ENCODE measurements at regions not wholly inside any gene's neighbourhood (a gene's known extent, or its start where the extent isn't known, plus 50 kb on each side); places are given as distances from the start of the nearest gene placed in this dataset.

GRCh38 chr7:142590830-142591457 is 158.3 kb upstream of the PRSS1 start:
- no peaks in the 10 kb centered on the region for H3K4me1 ChIP-seq
- H3K4me3 ChIP-seq = no peak overlapping the region
- H3K9me3 ChIP-seq = no peaks in the 10 kb centered on the region
- 61 to 68% methylated on average over 2 of the region's 2 CpGs for WGBS, 2 donors
- no peak overlapping the region for H3K27ac ChIP-seq
- no peak for DNase-seq (ENCODE audit: low spot score in 2 of 2)
- no peaks in the 10 kb centered on the region for H3K36me3 ChIP-seq
- no peak for TF ChIP-seq EP300 (IDR thresholded peaks at IDR 0.05)
- TF ChIP-seq, protein P1, sequence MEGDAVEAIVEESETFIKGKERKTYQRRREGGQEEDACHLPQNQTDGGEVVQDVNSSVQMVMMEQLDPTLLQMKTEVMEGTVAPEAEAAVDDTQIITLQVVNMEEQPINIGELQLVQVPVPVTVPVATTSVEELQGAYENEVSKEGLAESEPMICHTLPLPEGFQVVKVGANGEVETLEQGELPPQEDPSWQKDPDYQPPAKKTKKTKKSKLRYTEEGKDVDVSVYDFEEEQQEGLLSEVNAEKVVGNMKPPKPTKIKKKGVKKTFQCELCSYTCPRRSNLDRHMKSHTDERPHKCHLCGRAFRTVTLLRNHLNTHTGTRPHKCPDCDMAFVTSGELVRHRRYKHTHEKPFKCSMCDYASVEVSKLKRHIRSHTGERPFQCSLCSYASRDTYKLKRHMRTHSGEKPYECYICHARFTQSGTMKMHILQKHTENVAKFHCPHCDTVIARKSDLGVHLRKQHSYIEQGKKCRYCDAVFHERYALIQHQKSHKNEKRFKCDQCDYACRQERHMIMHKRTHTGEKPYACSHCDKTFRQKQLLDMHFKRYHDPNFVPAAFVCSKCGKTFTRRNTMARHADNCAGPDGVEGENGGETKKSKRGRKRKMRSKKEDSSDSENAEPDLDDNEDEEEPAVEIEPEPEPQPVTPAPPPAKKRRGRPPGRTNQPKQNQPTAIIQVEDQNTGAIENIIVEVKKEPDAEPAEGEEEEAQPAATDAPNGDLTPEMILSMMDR (IDR thresholded peaks at IDR 0.05) = no peak
- TF ChIP-seq POLR2A (IDR thresholded peaks at IDR 0.05) = no peak
- H3K27me3 ChIP-seq = no peaks in the 10 kb centered on the region

DNA sequence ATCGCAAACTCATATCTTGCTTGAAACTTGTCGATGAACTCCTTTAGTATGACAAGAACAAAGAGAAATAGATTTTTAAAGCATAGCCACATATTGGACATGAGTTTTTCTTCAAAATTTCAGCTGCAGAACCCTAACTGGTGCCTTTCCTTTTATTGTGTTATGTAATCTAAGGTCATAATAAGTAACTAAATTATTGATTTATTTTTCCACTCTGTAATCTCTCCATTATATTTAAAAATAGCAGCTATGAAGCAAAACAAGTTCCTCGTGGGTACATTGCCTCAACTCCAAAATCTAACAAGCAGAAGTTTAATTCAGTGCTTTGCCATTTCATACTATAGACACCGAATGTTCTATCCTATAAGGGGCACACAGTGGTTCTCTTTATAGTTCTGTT is 159.2 kb upstream of the PRSS1 start:
- TF ChIP-seq, protein P1 (IDR thresholded peaks at IDR 0.05) = no peak
- TF ChIP-seq EP300 (IDR thresholded peaks at IDR 0.05) = no peak
- no peak for TF ChIP-seq POLR2A (IDR thresholded peaks at IDR 0.05)
- no peak for DNase-seq (ENCODE audit: low spot score in 2 of 2)
- H3K4me3 ChIP-seq = no peak overlapping the region
- no peaks in the 10 kb centered on the region for H3K9me3 ChIP-seq
- no peaks in the 10 kb centered on the region for H3K4me1 ChIP-seq
- H3K27me3 ChIP-seq = no peaks in the 10 kb centered on the region
- no peaks in the 10 kb centered on the region for H3K36me3 ChIP-seq
- no peak overlapping the region for H3K27ac ChIP-seq
- 69 to 70% methylated on average over 4 of the region's 4 CpGs for WGBS, 2 donors

- Histone ChIP-seq H3K36me3 (no peaks in the 10 kb centered on the region), H3K9me3 (no peaks in the 10 kb centered on the region), H3K4me3 (no peak overlapping the region), H3K27me3 (no peaks in the 10 kb centered on the region), H3K4me1 (peaks cover 0 to 3% (median 0%) of the 10 kb centered on the region in 4 donors), H3K27ac (no peak overlapping the region)
- DNase-seq (ENCODE audit: low spot score in 2 of 2) = no peak
- 62 to 66% methylated on average over 5 of the region's 5 CpGs for WGBS, 2 donors
- TF ChIP-seq, protein P1 (IDR thresholded peaks at IDR 0.05) = peak in 1 of 5 experiments; percentile 31
- no peak for TF ChIP-seq EP300 (IDR thresholded peaks at IDR 0.05)
Measured at GRCh38 chr7:142587578-142588191, 161.6 kb upstream of the PRSS1 start.

- Histone ChIP-seq H3K27me3 (no peaks in the 10 kb centered on the region), H3K4me3 (no peak overlapping the region), H3K36me3 (no peaks in the 10 kb centered on the region), H3K9me3 (no peaks in the 10 kb centered on the region), H3K27ac (no peak overlapping the region), H3K4me1 (peaks cover 0 to 3% (median 0%) of the 10 kb centered on the region in 4 donors)
- no peak for TF ChIP-seq POLR2A (IDR thresholded peaks at IDR 0.05)
- TF ChIP-seq, protein P1 (IDR thresholded peaks at IDR 0.05) = no peak
- no peak for TF ChIP-seq EP300 (IDR thresholded peaks at IDR 0.05)
- DNase-seq (ENCODE audit: low spot score in 2 of 2) = no peak
- WGBS, 2 donors = 88 to 90% methylated on average over 3 of the region's 3 CpGs
Measured at GRCh38 chr7:142586611-142587010, 162.7 kb upstream of the PRSS1 start.

- no peak for TF ChIP-seq POLR2A (IDR thresholded peaks at IDR 0.05)
- no peak for TF ChIP-seq EP300 (IDR thresholded peaks at IDR 0.05)
- TF ChIP-seq, protein P1 (IDR thresholded peaks at IDR 0.05) = no peak
- no peak for DNase-seq (ENCODE audit: low spot score in 2 of 2)
- Histone ChIP-seq H3K4me1 (peaks cover 0 to 3% (median 0%) of the 10 kb centered on the region in 4 donors), H3K27ac (no peak overlapping the region), H3K27me3 (no peaks in the 10 kb centered on the region), H3K9me3 (no peaks in the 10 kb centered on the region), H3K36me3 (no peaks in the 10 kb centered on the region), H3K4me3 (no peak overlapping the region)
- WGBS, 2 donors = 32 to 38% methylated on average over 2 of the region's 2 CpGs
Measured at GRCh38 chr7:142585425-142585824, 163.8 kb upstream of the PRSS1 start.

All from tibial nerve (tissue), 4 donors.